ENCODE measurements at regions not wholly inside any gene's neighbourhood (a gene's known extent, or its start where the extent isn't known, plus 50 kb on each side); places are given as distances from the start of the nearest gene placed in this dataset.

DNA sequence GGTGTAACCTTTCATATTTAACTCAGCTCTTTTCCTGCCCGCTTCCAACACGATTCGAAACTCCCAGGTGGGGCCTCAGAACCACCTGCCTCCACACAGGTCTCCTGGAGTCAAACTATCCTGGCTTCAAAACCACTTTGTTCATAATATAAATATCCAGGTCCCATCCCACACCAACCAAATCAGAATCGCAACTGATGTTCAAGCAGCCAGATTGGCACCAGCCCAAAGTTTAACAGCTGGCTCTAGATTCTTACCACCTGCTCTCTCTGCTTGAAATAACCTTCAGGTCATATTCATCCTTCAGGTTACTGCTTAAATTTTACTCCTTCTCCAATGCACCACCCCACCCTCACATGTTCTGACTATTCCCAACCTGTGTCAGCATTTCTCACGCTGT, 231.4 kb upstream of the TRPM3 start:
- TF ChIP-seq, protein P1, sequence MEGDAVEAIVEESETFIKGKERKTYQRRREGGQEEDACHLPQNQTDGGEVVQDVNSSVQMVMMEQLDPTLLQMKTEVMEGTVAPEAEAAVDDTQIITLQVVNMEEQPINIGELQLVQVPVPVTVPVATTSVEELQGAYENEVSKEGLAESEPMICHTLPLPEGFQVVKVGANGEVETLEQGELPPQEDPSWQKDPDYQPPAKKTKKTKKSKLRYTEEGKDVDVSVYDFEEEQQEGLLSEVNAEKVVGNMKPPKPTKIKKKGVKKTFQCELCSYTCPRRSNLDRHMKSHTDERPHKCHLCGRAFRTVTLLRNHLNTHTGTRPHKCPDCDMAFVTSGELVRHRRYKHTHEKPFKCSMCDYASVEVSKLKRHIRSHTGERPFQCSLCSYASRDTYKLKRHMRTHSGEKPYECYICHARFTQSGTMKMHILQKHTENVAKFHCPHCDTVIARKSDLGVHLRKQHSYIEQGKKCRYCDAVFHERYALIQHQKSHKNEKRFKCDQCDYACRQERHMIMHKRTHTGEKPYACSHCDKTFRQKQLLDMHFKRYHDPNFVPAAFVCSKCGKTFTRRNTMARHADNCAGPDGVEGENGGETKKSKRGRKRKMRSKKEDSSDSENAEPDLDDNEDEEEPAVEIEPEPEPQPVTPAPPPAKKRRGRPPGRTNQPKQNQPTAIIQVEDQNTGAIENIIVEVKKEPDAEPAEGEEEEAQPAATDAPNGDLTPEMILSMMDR (conservative IDR thresholded peaks at IDR 0.05) = no peak
- TF ChIP-seq ZFX (IDR thresholded peaks at IDR 0.05) = no peak
